IMR-90 (cell line): ENCODE measurements at regions not wholly inside any gene's neighbourhood (a gene's known extent, or its start where the extent isn't known, plus 50 kb on each side); places are given as distances from the start of the nearest gene placed in this dataset.

Experiments used
- ATAC-seq: fragments of 200-7000 bp; cut with Tn5 transposase; 2 replicates; pipeline ENCODE4 v1.9.1; 2020; ENCODE audit warnings: low read depth, mild to moderate bottlenecking, moderate library complexity
- BruUV-seq: library from RNA; stranded (reverse); fragments of 400-500 nt; replicated peaks from 2 replicates; lab custom pipeline; 2021; lab: Mats Ljungman, UMichigan
- CTCF ChIA-PET: fragments of 300-600 bp; formaldehyde crosslinking; extraction: SDS; loops from one replicate; lab custom pipeline; 2021; ENCODE audit warnings: antibody characterized with exemption; lab: Yijun Ruan, JAX
- POLR2A ChIA-PET: fragments of 300-600 bp; sonication (Branson Sonifier 250); formaldehyde crosslinking; loops from one replicate; lab custom pipeline; 2022; ENCODE audit warnings: antibody characterized with exemption; ENCODE audit not compliant: unreplicated experiment; lab: Charles Lee
- DNase-seq: peaks from one replicate; pipeline ENCODE4 v3.0.0; 2013
- H2AFZ ChIP-seq: replicated peaks from 2 replicates; pipeline ENCODE3; 2013; ENCODE audit warnings: low read length, mild to moderate bottlenecking; ENCODE audit not compliant: poor library complexity
- H2AK5ac ChIP-seq: 2 replicates; pipeline ENCODE4 v1.6.1; 2013; ENCODE audit warnings: low read depth, low read length, inconsistent platforms
- H2AK9ac ChIP-seq: replicated peaks from 2 replicates; pipeline ENCODE3; 2013; ENCODE audit warnings: mild to moderate bottlenecking, low read depth, low read length, moderate library complexity; ENCODE audit not compliant: poor library complexity
- H2BK120ac ChIP-seq: 2 replicates; pipeline ENCODE4 v1.6.1; 2013; ENCODE audit warnings: low read depth, low read length, inconsistent platforms
- H2BK15ac ChIP-seq: 3 replicates; pipeline ENCODE4 v1.6.1; 2013; ENCODE audit warnings: low read depth, low read length, inconsistent platforms
- H2BK20ac ChIP-seq: 2 replicates; pipeline ENCODE4 v1.6.1; 2013; ENCODE audit warnings: low read depth, mild to moderate bottlenecking, inconsistent platforms, low read length, moderate library complexity
- H2BK5ac ChIP-seq: 2 replicates; pipeline ENCODE4 v1.6.1; 2013; ENCODE audit warnings: mild to moderate bottlenecking, low read depth, low read length, inconsistent platforms; ENCODE audit not compliant: poor library complexity, severe bottlenecking
- H3K14ac ChIP-seq: replicated peaks from 2 replicates; pipeline ENCODE4 v1.6.1; 2013; ENCODE audit warnings: low read depth, low read length, inconsistent platforms
- H3K18ac ChIP-seq: 2 replicates; pipeline ENCODE4 v1.6.1; 2013; ENCODE audit warnings: low read depth, low read length, control low read depth
- H3K23ac ChIP-seq: 2 replicates; pipeline ENCODE4 v1.6.1; 2013; ENCODE audit warnings: low read depth, low read length, inconsistent platforms
- H3K27ac ChIP-seq: 2 replicates; pipeline ENCODE4 v1.5.1; 2013; ENCODE audit warnings: mild to moderate bottlenecking, control low read depth, low read length; ENCODE audit not compliant: insufficient read depth
- H3K27me3 ChIP-seq: 2 replicates; pipeline ENCODE4 v1.6.1; 2013; ENCODE audit warnings: low read length; ENCODE audit not compliant: control insufficient read depth, insufficient read depth
- H3K36me3 ChIP-seq: 2 replicates; pipeline ENCODE4 v1.6.1; 2013; ENCODE audit warnings: low read length, mixed read lengths; ENCODE audit not compliant: control insufficient read depth, insufficient read depth
- H3K4ac ChIP-seq: 2 replicates; pipeline ENCODE4 v1.6.1; 2013; ENCODE audit warnings: low read depth, low read length, inconsistent platforms
- H3K4me1 ChIP-seq: 2 replicates; pipeline ENCODE4 v1.6.1; 2013; ENCODE audit warnings: low read length, mixed read lengths; ENCODE audit not compliant: control insufficient read depth, insufficient read depth
- H3K4me2 ChIP-seq: 2 replicates; pipeline ENCODE4 v1.6.1; 2013; ENCODE audit warnings: low read depth, mild to moderate bottlenecking, control low read depth, low read length, moderate library complexity
- H3K4me3 ChIP-seq: 2 replicates; pipeline ENCODE4 v1.5.1; 2013; ENCODE audit warnings: low read depth, mild to moderate bottlenecking, control low read depth, low read length, moderate library complexity; ENCODE audit not compliant: insufficient read depth
- H3K56ac ChIP-seq: 2 replicates; pipeline ENCODE4 v1.6.1; 2013; ENCODE audit warnings: low read length, inconsistent platforms; ENCODE audit not compliant: insufficient read depth; ENCODE audit errors: extremely low read depth
- H3K79me1 ChIP-seq, 2 experiments: 2 replicates each; pipeline ENCODE4 v1.6.1; 2013; ENCODE audit warnings: low read length in 2 of 2, inconsistent platforms in 1 of 2, low read depth in 1 of 2
- H3K9ac ChIP-seq: 2 replicates; pipeline ENCODE4 v1.6.1; 2013; ENCODE audit warnings: low read depth, low read length, control low read depth
- H3K9me1 ChIP-seq: 2 replicates; pipeline ENCODE4 v1.6.1; 2013; ENCODE audit warnings: low read length, inconsistent platforms; ENCODE audit not compliant: insufficient read depth
- H3K9me3 ChIP-seq: 2 replicates; pipeline ENCODE4 v1.6.1; 2013; ENCODE audit warnings: low read length; ENCODE audit not compliant: control insufficient read depth, insufficient read depth
- H4K20me1 ChIP-seq: 2 replicates; pipeline ENCODE4 v1.6.1; 2013; ENCODE audit warnings: low read length, inconsistent platforms; ENCODE audit not compliant: insufficient read depth
- H4K5ac ChIP-seq: 2 replicates; pipeline ENCODE4 v1.6.1; 2013; ENCODE audit warnings: mild to moderate bottlenecking, low read depth, low read length, control low read depth
- H4K8ac ChIP-seq, 2 experiments: 2 replicates each; pipeline ENCODE4 v1.6.1; 2013; ENCODE audit warnings: low read depth in 2 of 2, low read length in 2 of 2, control low read depth in 1 of 2, inconsistent platforms in 1 of 2
- H4K91ac ChIP-seq: 2 replicates; pipeline ENCODE4 v1.6.1; 2013; ENCODE audit warnings: low read depth, low read length, inconsistent platforms; ENCODE audit not compliant: insufficient read depth
- BHLHE40 ChIP-seq: fragments of 150-350 bp; IDR thresholded peaks from 2 replicates; pipeline ENCODE4 v1.6.1; 2016; ENCODE audit warnings: mild to moderate bottlenecking, low read depth, low read length
- WGBS, 2 experiments: methylation state at CpG; one replicate each; pipeline versions ENCODE4 v1.1.5 to v1.1.7; 2013; ENCODE audit warnings: missing lambda C conversion rate in 2 of 2; ENCODE audit not compliant: insufficient read length in 1 of 2; ENCODE audit errors: extremely low coverage in 2 of 2; 5-methylcytosine and 5-hydroxymethylcytosine counted together
- dilution Hi-C: fragments of 300-500 bp; cut with HindIII; formaldehyde crosslinking; loops from one replicate; pipeline ENCODE4 v1.14.3; 2018; ENCODE audit warnings: low sequenced_read_pairs; ENCODE audit not compliant: unreplicated experiment
- in situ Hi-C: fragments of 300-500 bp; cut with MboI; formaldehyde crosslinking; loops from 3 replicates; pipeline ENCODE4 v1.14.3; 2019; ENCODE audit warnings: low sequenced_read_pairs, inconsistent platforms, mixed read lengths
- intact Hi-C: fragments of 100-400 bp; cut with micrococcal nuclease; formaldehyde crosslinking; loops from 2 replicates; pipeline ENCODE4 v1.10.0; 2022

GRCh38 chr1:194959795-194960194 is 1648.4 kb downstream of the KCNT2 start:
- no peaks in the 10 kb centered on the region for H3K27me3 ChIP-seq
- no peaks in the 10 kb centered on the region for H3K36me3 ChIP-seq
- no peaks in the 10 kb centered on the region for H4K20me1 ChIP-seq
- no peak for TF ChIP-seq BHLHE40
- H3K4ac ChIP-seq = no peak overlapping the region
- ChIA-PET POLR2A (no interaction called here), CTCF (no interaction called here)
- intact Hi-C loops (no loop called here), in situ Hi-C loops (no loop called here), dilution Hi-C loops (no loop called here)
- no peaks in the 10 kb centered on the region for H3K9me1 ChIP-seq
- H3K27ac ChIP-seq = no peak overlapping the region
- H3K4me3 ChIP-seq = no peak overlapping the region
- H3K79me1 ChIP-seq = no peaks in the 10 kb centered on the region
- H2BK5ac ChIP-seq = no peak overlapping the region
- no peak overlapping the region for H3K18ac ChIP-seq
- H3K9me3 ChIP-seq = no peaks in the 10 kb centered on the region
- H4K5ac ChIP-seq = no peak overlapping the region
- no peak overlapping the region for H2AFZ ChIP-seq
- no CpG with 5 or more reads among the region's 1 CpG for WGBS, 2 experiments
- H2BK15ac ChIP-seq = no peak overlapping the region
- no peak overlapping the region for H2AK9ac ChIP-seq
- ATAC-seq = no peak
- H3K4me1 ChIP-seq = no peaks in the 10 kb centered on the region
- no peak overlapping the region for H3K23ac ChIP-seq
- H3K4me2 ChIP-seq = no peak overlapping the region
- H2BK120ac ChIP-seq = no peak overlapping the region
- no peak overlapping the region for H3K14ac ChIP-seq
- H2AK5ac ChIP-seq = no peak overlapping the region
- BruUV-seq = no TSS peak
- no peak overlapping the region for H4K8ac ChIP-seq
- no peak for DNase-seq
- no peak overlapping the region for H3K9ac ChIP-seq
- no peak overlapping the region for H2BK20ac ChIP-seq
- no peak overlapping the region for H4K91ac ChIP-seq
- H3K56ac ChIP-seq = no peak overlapping the region
